GM12892 (cell line): ENCODE measurements at regions not wholly inside any gene's neighbourhood (a gene's known extent, or its start where the extent isn't known, plus 50 kb on each side); places are given as distances from the start of the nearest gene placed in this dataset.

Experiments used
- POLR2A ChIP-seq: IDR thresholded peaks from 2 replicates; pipeline ENCODE4 v1.6.1; 2011; ENCODE audit warnings: low read depth, low read length, control low read depth
- POLR2AphosphoS5 ChIP-seq: IDR thresholded peaks from 2 replicates; pipeline ENCODE4 v1.6.1; 2011; ENCODE audit warnings: low read depth, low read length, control low read depth
- TAF1 ChIP-seq: IDR thresholded peaks from 2 replicates; pipeline ENCODE4 v1.6.1; 2011; ENCODE audit warnings: low read depth, mild to moderate bottlenecking, control low read depth, low read length, borderline replicate concordance

- TF ChIP-seq POLR2AphosphoS5 (no peak), TAF1 (no peak), POLR2A (no peak)
Observed at GRCh38 chr7:85664341-85664740, 477.5 kb upstream of the SEMA3D start.
